ENCODE measurements at regions not wholly inside any gene's neighbourhood (a gene's known extent, or its start where the extent isn't known, plus 50 kb on each side); places are given as distances from the start of the nearest gene placed in this dataset.

- TF ChIP-seq CTCF (IDR thresholded peaks at IDR 0.05) (no peak), EZH2 (IDR thresholded peaks at IDR 0.05) (no peak)
These were observed 91.2 kb downstream of the RPS6KA4 start for GRCh38 chr11:64450168-64450560.
